Activated naive CD8-positive, alpha-beta T cell treated with anti-CD3 and anti-CD28 coated beads, Interleukin-2, amount 50 U/mL, for 24 hours (primary cell): ENCODE measurements at regions not wholly inside any gene's neighbourhood (a gene's known extent, or its start where the extent isn't known, plus 50 kb on each side); places are given as distances from the start of the nearest gene placed in this dataset.

ENCODE experiments used
- ATAC-seq: fragments of 150-1000 bp; cut with Tn5 transposase; one replicate; pipeline ENCODE4 v1.10.0; 2021
- DNase-seq: peaks from one replicate; pipeline ENCODE4 v3.0.0; 2021
- H3K27ac Mint-ChIP-seq: one replicate; pipeline ENCODE4 v1.8.0; 2021; ENCODE audit warnings: mild to moderate bottlenecking, mixed read lengths
- H3K27me3 Mint-ChIP-seq: one replicate; pipeline ENCODE4 v1.8.0; 2021; ENCODE audit warnings: mixed read lengths
- H3K36me3 Mint-ChIP-seq: one replicate; pipeline ENCODE4 v1.8.0; 2021; ENCODE audit warnings: low read depth, mixed read lengths
- H3K4me1 Mint-ChIP-seq: one replicate; pipeline ENCODE4 v1.8.0; 2021; ENCODE audit warnings: mixed read lengths
- H3K4me3 Mint-ChIP-seq: one replicate; pipeline ENCODE4 v1.8.0; 2021; ENCODE audit warnings: mild to moderate bottlenecking, moderate library complexity, mixed read lengths
- H3K9me3 Mint-ChIP-seq: one replicate; pipeline ENCODE4 v1.8.0; 2021; ENCODE audit warnings: mixed read lengths

DNA sequence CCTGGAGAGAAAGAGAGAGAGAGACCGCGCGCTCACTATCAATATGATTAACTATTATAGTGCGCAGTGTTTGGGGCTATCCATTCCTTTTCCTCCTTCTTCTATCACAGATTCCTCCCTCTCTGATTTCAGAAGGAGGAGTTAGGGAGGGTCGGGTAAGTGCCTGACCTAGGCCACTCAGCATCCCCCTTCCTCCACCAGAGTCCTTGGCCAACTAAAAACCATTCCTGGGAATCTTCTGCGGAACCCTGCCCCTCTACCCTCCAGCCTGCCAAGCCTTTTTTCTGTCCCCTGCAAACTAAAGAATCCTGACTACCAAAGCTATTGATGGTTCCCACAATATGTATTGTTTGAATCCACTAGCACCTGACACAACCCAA, 256.2 kb upstream of the NFE2L3 start:
- H3K4me3 Mint-ChIP-seq = no peak overlapping the region
- peaks cover 33% of the 10 kb centered on the region for H3K4me1 Mint-ChIP-seq
- peaks cover 10% of the 10 kb centered on the region for H3K27me3 Mint-ChIP-seq
- DNase-seq (no peak), ATAC-seq (no peak)
- no peak overlapping the region for H3K27ac Mint-ChIP-seq
- no peaks in the 10 kb centered on the region for H3K9me3 Mint-ChIP-seq
- no peaks in the 10 kb centered on the region for H3K36me3 Mint-ChIP-seq

DNA sequence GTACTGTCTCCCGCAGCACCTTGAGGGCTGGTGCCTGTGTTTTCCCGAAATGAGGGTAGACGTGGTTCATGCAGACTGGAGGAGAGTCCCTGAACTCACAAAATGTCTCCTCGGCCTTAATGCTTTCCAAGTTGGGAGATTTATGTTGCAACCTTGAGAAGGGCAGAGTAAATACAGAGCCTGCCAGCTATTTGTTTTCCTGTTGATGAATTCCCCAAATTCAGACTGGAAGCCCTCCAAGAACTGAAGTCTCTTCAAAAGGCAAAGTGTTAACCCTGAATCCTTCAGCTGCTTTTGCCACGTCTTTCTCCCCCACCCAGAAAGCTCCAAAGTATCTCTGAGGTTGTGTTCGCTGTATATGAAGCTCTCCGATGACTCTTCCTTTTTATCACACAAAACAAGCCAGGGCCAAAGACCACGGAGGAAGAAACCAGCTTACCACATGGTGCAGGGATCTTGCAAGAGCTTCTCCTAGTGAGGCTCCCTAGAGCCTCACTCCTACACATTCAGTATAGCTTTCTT, 254.7 kb upstream of the NFE2L3 start:
- no peaks in the 10 kb centered on the region for H3K36me3 Mint-ChIP-seq
- H3K4me1 Mint-ChIP-seq = peaks cover 33% of the 10 kb centered on the region
- H3K4me3 Mint-ChIP-seq = no peak overlapping the region
- DNase-seq = no peak
- ATAC-seq = no peak
- H3K27me3 Mint-ChIP-seq = peaks cover 10% of the 10 kb centered on the region
- H3K27ac Mint-ChIP-seq = no peak overlapping the region
- H3K9me3 Mint-ChIP-seq = no peaks in the 10 kb centered on the region

DNA sequence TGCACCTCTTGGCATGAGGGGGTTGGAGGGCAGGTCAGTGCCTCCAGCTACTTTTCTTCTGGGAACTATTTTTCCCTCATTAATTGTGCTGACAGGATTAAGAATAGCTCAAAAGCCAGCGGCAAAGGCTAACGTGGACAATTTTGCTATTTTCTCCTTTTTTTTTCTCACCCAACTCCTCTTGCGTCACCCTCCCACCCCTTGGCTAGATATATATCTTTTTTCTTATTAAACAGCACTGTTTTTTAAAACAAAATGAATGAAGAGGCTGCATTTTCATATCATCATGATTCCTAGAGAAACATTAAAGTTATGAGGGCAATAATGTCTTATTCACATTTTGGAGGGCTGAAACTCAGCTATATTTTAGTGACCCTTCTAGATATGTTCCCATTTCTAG, 251.8 kb upstream of the NFE2L3 start:
- no peak overlapping the region for H3K4me3 Mint-ChIP-seq
- H3K27me3 Mint-ChIP-seq = peaks cover 3% of the 10 kb centered on the region
- no peaks in the 10 kb centered on the region for H3K9me3 Mint-ChIP-seq
- no peak for ATAC-seq
- no peaks in the 10 kb centered on the region for H3K36me3 Mint-ChIP-seq
- DNase-seq = no peak
- H3K4me1 Mint-ChIP-seq = peaks cover 11% of the 10 kb centered on the region
- no peak overlapping the region for H3K27ac Mint-ChIP-seq

DNA sequence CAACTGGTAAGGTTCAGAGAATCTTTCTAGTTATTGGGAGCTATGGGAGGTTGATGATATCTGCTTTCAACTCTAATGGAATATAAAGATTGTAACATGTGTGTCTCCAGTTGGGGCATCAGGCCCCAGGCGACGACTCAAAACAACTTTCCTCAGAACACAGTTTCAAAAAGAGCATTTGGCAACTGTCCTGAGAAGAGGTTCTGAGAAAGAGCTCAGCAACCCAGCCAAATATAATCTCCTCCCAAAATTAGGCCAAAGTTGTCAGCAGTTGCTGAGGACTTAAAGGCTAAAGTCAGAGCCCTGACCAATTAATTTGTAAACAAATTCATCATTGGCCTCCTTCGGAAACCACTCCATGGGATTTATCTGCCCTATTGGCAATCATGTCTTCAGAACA, 251.1 kb upstream of the NFE2L3 start:
- no peaks in the 10 kb centered on the region for H3K9me3 Mint-ChIP-seq
- no peak for DNase-seq
- H3K27ac Mint-ChIP-seq = no peak overlapping the region
- H3K36me3 Mint-ChIP-seq = no peaks in the 10 kb centered on the region
- H3K4me1 Mint-ChIP-seq = peaks cover 6% of the 10 kb centered on the region
- ATAC-seq = no peak
- H3K27me3 Mint-ChIP-seq = peaks cover 3% of the 10 kb centered on the region
- no peak overlapping the region for H3K4me3 Mint-ChIP-seq

DNA sequence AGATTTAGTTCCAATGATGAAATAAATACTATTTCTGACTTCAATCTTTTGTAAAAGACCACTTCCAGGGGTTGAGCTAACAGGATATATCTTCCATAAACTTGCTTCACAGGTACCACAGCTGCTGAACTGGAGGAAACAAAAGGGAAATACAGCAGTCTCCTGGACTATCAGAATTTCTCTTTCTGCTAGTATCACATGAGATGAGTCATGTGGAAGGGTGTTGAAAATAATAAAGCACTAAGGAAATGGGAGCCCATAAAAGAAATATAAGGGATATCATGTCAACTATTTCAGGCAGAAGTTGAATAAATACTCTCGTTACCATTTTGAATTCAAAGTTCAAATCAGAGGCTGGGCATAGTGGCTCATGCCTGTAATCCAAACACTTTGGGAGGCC, 250.3 kb upstream of the NFE2L3 start:
- Mint-ChIP-seq H3K4me1 (peaks cover 4% of the 10 kb centered on the region), H3K36me3 (no peaks in the 10 kb centered on the region), H3K27me3 (no peaks in the 10 kb centered on the region), H3K27ac (no peak overlapping the region), H3K9me3 (no peaks in the 10 kb centered on the region), H3K4me3 (no peak overlapping the region)
- DNase-seq = no peak
- no peak for ATAC-seq

DNA sequence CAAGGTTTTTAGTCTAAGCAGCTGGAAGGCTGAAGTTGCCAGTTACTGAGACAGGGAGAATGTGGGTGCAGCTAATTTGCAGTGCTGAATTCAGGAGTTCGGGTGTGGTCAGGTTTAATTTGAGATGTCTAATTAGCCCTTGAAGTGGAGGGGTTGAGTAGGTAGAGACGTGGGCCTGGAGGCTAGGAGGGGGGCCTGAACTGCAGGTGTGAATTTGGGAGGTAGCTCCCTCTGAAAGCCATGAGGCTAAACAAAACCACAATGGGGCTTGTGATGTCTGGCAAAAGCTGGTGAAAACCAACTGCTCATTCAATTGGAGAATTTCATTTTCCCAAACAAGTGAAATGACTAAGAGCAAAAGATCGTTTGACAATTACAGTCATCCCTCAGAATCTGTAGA, 246.0 kb upstream of the NFE2L3 start:
- Mint-ChIP-seq H3K9me3 (no peaks in the 10 kb centered on the region), H3K36me3 (no peaks in the 10 kb centered on the region), H3K27me3 (no peaks in the 10 kb centered on the region), H3K4me1 (peaks cover 4% of the 10 kb centered on the region), H3K4me3 (no peak overlapping the region), H3K27ac (no peak overlapping the region)
- ATAC-seq = no peak
- DNase-seq = no peak

DNA sequence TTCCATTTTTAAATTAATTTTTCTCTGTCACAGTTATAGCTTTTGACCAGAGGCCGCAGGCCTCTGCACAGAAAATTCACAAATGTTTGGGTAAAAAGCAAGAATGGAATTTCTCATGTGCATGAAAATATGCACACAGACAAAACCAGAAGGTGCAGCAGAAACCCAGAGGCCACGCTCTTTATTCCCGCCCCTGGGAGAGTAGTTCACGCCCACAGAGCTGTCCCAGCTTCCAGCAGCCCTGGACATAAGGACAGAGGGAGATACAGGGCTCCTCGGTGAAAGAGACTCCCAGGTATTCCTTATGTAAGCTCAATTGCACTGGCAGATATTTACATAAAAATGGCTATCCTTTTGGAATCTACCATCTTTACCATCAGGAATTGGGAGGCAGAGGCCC, 245.2 kb upstream of the NFE2L3 start:
- Mint-ChIP-seq H3K27me3 (peaks cover 2% of the 10 kb centered on the region), H3K27ac (no peak overlapping the region), H3K4me1 (peaks cover 4% of the 10 kb centered on the region), H3K9me3 (no peaks in the 10 kb centered on the region), H3K4me3 (no peak overlapping the region), H3K36me3 (no peaks in the 10 kb centered on the region)
- ATAC-seq = no peak
- no peak for DNase-seq

DNA sequence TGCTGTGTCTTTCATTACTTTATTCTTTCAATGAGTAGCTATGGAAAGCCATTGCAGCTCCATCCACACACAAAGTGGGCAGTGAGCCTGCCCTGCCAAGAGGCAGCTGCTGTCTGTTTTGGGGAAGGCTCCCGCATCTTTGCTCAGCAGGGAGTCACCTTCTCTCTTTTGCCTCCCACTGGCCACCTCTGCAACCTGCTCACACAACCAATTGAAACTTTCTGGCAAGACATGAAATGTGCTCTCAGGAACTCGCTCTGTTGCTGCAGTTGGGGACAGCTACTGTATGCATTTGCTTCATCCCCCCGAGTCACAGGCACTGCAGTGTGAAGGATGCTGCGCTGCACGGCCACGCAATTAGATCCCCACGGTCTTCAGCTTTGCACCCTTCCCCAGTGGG, 244.8 kb upstream of the NFE2L3 start:
- H3K4me1 Mint-ChIP-seq = peaks cover 4% of the 10 kb centered on the region
- no peak for ATAC-seq
- no peaks in the 10 kb centered on the region for H3K36me3 Mint-ChIP-seq
- H3K27ac Mint-ChIP-seq = no peak overlapping the region
- H3K9me3 Mint-ChIP-seq = no peaks in the 10 kb centered on the region
- H3K27me3 Mint-ChIP-seq = peaks cover 3% of the 10 kb centered on the region
- no peak overlapping the region for H3K4me3 Mint-ChIP-seq
- DNase-seq = no peak

DNA sequence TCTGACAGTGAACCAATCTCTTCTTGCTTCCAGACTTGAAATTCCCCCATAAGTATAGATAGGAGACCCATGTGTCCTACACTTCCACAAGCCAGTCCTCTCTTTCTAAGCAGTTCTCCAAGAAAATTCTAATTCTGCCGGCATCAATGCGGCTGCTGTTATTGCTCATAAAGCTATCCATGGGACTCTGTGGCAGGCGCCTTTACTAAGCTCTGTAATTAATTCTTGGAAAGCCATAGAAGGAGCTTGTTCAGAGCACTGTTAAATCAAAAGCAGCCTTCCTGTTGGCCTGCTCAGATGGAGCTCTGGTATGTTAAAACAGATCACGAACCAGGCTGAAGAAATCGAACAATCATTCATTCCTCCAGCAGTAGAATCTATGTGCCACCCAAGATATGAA, 244.3 kb upstream of the NFE2L3 start:
- H3K9me3 Mint-ChIP-seq = no peaks in the 10 kb centered on the region
- DNase-seq (no peak), ATAC-seq (no peak)
- H3K27ac Mint-ChIP-seq = no peak overlapping the region
- H3K4me3 Mint-ChIP-seq = no peak overlapping the region
- peaks cover 4% of the 10 kb centered on the region for H3K4me1 Mint-ChIP-seq
- H3K36me3 Mint-ChIP-seq = no peaks in the 10 kb centered on the region
- H3K27me3 Mint-ChIP-seq = peaks cover 3% of the 10 kb centered on the region

DNA sequence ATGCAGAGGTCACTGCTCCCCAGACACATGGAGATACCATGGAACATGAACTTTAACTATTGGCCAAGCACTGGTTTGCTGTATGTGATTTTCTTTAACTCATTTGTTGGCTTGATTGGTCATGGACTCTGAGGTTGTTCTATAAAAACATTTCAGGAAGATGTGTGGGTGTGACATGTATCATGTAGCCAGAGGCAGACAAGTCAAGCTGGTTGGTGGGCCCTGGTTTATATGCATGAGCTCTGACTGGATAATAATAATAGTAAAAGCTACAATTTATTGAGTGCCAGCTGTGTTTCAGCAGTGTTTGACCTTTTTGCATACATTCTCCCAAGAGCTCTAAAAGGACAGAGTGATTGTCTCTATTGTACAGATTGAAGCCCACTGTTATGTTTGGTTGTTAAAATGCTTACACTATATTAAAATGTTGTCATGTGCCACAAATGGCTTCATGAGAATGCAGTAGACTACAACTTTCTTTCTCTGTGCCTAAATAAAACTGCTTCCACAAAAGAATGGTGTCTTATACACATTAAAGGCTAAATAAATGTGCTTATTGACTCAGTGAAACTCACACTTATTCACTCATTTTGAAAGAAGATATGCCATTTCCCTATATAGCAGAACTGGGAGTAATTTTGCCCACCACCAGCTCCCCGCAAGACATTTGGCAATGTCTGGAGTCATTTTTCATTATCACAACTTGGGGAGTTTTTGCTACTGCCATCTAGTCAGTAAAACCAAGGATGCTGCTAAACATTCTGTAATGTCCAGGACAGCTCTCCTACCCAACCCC, 243.6 kb upstream of the NFE2L3 start:
- ATAC-seq = peak; percentile 54
- Mint-ChIP-seq H3K27ac (no peak overlapping the region), H3K27me3 (peaks cover 3% of the 10 kb centered on the region)

DNA sequence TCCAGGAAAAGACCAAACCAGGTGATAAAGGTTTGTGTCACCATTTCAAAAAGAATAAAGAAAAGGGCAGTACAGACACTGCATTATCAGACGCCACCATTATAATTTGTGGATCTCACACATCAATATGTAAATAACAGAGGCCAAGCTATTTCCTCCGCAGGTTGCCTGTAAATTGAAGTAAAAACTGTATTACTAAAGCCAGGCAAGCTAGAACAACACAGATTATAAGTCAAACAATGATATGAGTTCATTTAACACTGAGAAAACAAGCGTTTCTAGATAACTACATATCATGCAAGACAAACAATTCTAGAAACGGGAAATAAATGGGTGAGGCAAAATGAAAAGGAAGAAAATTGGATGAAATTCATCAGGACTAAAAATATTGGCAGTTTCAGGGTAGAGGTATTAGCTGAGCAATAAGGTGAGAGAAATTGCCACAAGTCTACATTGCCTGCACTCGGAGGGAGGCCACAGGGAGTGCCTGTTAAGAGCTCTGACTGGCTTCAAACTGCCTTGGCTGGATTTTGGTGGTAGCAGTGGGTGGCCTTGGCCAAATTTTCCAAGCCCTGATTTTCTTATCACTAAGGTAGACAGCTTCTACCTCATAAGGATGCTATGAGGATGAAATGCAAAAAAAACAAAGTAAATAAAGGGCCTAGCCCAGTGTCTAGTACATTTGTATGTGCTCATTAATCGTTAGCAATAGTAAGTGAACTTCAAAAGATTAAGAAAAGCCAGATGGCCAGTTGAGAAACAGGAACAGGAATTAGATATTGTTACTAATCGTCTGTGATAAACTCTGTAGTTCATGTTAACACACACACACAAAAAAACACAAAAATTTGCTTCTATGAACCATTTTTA, 240.0 kb upstream of the NFE2L3 start:
- H3K9me3 Mint-ChIP-seq = no peaks in the 10 kb centered on the region
- no peak for DNase-seq
- no peak overlapping the region for H3K27ac Mint-ChIP-seq
- H3K4me3 Mint-ChIP-seq = no peak overlapping the region
- peaks cover 4% of the 10 kb centered on the region for H3K4me1 Mint-ChIP-seq
- H3K27me3 Mint-ChIP-seq = peaks cover 10% of the 10 kb centered on the region
- ATAC-seq = no peak
- no peaks in the 10 kb centered on the region for H3K36me3 Mint-ChIP-seq

More for the DNA sequence above, 243.6 kb upstream of the NFE2L3 start:
- no peaks in the 10 kb centered on the region for H3K9me3 Mint-ChIP-seq
- peaks cover 4% of the 10 kb centered on the region for H3K4me1 Mint-ChIP-seq
- H3K4me3 Mint-ChIP-seq = no peak overlapping the region
- DNase-seq = no peak
- H3K36me3 Mint-ChIP-seq = no peaks in the 10 kb centered on the region

DNA sequence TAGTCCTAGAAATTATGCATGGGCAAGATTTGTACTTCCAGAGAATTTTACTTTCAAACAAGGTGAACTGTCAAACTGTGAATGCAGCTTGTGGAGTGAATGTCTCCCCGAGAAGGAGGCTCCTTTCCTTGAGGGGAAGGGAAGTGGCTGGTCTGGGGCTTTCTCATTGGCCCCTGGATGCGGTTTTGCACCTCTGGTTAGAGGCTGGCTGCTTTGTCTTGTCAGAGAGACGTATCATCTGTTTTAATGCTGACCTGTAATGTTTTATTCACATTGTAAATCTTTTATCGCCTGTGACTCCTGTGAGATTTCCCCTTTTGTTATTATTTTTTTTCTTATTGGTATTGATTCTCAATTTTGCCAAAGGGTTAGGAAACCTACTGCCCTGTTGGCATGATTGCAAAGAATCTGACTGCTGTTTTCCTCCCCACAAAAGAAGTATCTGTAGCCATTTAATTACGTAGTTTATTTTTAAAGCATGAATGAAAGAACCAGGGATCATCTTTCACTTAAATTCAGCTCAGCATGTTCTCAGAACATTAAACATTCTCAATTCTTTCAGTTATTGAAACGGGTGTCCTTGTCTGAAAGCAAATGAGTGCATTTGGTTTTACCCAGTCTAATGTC, 238.3 kb upstream of the NFE2L3 start:
- H3K4me3 Mint-ChIP-seq = no peak overlapping the region
- peaks cover 8% of the 10 kb centered on the region for H3K9me3 Mint-ChIP-seq
- H3K4me1 Mint-ChIP-seq = no peaks in the 10 kb centered on the region
- DNase-seq (no peak), ATAC-seq (no peak)
- H3K27ac Mint-ChIP-seq = no peak overlapping the region
- peaks cover 15% of the 10 kb centered on the region for H3K27me3 Mint-ChIP-seq
- H3K36me3 Mint-ChIP-seq = no peaks in the 10 kb centered on the region

DNA sequence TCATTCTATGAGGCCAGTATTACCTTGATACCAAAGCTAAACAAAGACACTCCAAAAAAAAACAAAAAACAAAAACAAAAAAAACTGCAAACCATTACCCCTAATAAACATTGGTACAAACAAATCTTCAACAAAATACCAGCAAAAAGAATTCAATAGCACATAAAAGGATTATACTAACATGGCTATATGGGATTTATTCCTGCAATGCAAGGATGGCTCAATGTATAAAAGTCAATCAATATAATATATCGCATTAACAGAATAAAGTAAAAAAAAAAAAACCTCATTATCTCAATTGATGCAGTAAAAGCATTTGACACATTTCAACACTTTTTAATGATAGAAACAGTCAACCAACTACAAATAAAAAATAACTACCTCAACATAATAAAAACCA, 233.3 kb upstream of the NFE2L3 start:
- ATAC-seq (no peak), DNase-seq (no peak)
- peaks cover 2% of the 10 kb centered on the region for H3K36me3 Mint-ChIP-seq
- no peak overlapping the region for H3K27ac Mint-ChIP-seq
- peaks cover 15% of the 10 kb centered on the region for H3K9me3 Mint-ChIP-seq
- H3K27me3 Mint-ChIP-seq = peaks cover 14% of the 10 kb centered on the region
- no peaks in the 10 kb centered on the region for H3K4me1 Mint-ChIP-seq
- H3K4me3 Mint-ChIP-seq = no peak overlapping the region

DNA sequence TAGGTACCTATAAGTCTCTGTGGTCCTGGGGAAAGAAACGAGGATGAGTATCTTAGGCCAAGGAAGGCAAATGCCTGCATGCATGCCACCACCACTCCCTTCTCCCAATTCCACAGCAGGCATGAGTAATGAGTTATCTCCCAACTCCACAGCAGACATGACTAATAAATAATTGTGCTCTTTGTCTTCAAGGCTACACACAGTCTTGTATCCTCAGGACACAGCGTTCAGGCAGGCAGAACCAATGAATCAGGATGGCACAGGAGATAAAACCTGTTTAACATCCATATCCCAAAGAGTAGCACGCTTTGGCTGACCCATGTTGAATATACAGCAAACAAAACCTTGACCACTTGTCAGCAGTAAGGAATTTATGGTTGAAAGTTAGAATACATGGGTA, 229.7 kb upstream of the NFE2L3 start:
- no peak for DNase-seq
- no peak overlapping the region for H3K4me3 Mint-ChIP-seq

More for the DNA sequence above, 229.7 kb upstream of the NFE2L3 start:
- no peak for ATAC-seq
- Mint-ChIP-seq H3K27ac (no peak overlapping the region), H3K9me3 (peaks cover 15% of the 10 kb centered on the region), H3K36me3 (peaks cover 2% of the 10 kb centered on the region), H3K27me3 (peaks cover 11% of the 10 kb centered on the region), H3K4me1 (no peaks in the 10 kb centered on the region)
